ENCODE measurements at regions not wholly inside any gene's neighbourhood (a gene's known extent, or its start where the extent isn't known, plus 50 kb on each side); places are given as distances from the start of the nearest gene placed in this dataset.

DNA sequence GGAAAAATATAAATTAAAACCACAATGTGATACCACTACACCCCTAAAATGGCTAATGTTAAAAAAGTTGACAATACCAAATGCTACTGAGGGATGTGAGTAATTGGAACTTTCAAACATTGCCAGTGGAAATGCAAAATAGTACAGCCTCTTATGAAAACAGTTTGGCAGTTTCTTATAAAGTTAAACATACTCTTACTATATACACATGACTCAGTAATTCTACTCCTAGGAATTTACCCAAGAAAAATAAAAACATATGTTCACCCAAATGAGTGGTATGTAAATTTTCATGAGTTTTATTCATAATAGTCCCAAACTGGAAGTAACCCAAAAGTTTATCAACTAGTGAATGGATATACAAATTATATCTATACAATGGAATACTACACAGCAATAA lies 228.0 kb downstream of the CYP26B1 start:
- H3K9me2 ChIP-seq (replicated peaks; ENCODE audit: insufficient read depth, low read length) = no peaks in the 10 kb centered on the region
- no peaks in the 10 kb centered on the region for H3K27me3 ChIP-seq (replicated peaks; ENCODE audit: insufficient read depth, low read length)
- no peak overlapping the region for H3K9ac ChIP-seq (ENCODE audit: low read length)
- no peak for DNase-seq
- TF ChIP-seq, protein P1, sequence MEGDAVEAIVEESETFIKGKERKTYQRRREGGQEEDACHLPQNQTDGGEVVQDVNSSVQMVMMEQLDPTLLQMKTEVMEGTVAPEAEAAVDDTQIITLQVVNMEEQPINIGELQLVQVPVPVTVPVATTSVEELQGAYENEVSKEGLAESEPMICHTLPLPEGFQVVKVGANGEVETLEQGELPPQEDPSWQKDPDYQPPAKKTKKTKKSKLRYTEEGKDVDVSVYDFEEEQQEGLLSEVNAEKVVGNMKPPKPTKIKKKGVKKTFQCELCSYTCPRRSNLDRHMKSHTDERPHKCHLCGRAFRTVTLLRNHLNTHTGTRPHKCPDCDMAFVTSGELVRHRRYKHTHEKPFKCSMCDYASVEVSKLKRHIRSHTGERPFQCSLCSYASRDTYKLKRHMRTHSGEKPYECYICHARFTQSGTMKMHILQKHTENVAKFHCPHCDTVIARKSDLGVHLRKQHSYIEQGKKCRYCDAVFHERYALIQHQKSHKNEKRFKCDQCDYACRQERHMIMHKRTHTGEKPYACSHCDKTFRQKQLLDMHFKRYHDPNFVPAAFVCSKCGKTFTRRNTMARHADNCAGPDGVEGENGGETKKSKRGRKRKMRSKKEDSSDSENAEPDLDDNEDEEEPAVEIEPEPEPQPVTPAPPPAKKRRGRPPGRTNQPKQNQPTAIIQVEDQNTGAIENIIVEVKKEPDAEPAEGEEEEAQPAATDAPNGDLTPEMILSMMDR (IDR thresholded peaks at IDR 0.05; ENCODE audit: low read length) = no peak
- TF ChIP-seq EZH2phosphoT487 (IDR thresholded peaks at IDR 0.05; ENCODE audit: low read length) = no peak
- TF ChIP-seq EZH2 (optimal IDR thresholded peaks at IDR 0.05; ENCODE audit: low read depth, low read length) = no peak
- no peak overlapping the region for H3K4me2 ChIP-seq (ENCODE audit: low read depth, low read length)
- no peaks in the 10 kb centered on the region for H3K79me2 ChIP-seq (ENCODE audit: low read length)
- H2AFZ ChIP-seq (ENCODE audit: low read length) = no peak overlapping the region
- H3K9me3 ChIP-seq (replicated peaks; ENCODE audit: insufficient read depth, low read length) = no peaks in the 10 kb centered on the region
- no peaks in the 10 kb centered on the region for H3K36me3 ChIP-seq (replicated peaks; ENCODE audit: insufficient read depth, low read length)
- H3K27ac ChIP-seq (ENCODE audit: low read length) = no peak overlapping the region
- H3K4me3 ChIP-seq (ENCODE audit: low read length) = no peak overlapping the region
- H3F3A ChIP-seq (ENCODE audit: insufficient read depth, low read length) = no peaks in the 10 kb centered on the region
- H4K20me1 ChIP-seq (ENCODE audit: insufficient read depth, low read length) = no peaks in the 10 kb centered on the region
- H3K4me1 ChIP-seq (ENCODE audit: low read length) = no peaks in the 10 kb centered on the region

DNA sequence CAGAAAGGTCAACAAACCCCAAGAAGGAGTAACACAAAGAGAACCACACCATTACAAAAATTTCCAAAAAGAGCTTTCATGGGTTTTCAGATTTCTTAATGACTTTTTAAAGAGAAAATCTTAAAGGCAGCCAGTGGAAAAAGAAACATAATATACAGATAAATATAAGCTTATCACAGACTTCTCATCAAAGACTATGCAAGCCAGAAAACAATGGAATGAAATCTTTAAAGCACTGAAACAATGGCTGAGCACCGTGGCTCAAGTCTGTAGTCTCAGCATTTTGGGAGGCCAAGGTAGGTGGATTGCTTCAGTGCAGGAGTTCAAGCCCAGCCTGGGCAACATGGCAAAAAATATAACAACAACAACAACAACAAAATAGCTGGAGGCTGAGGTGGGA lies 237.4 kb downstream of the CYP26B1 start:
- Histone ChIP-seq H3K27ac (ENCODE audit: low read length) (no peak overlapping the region), H2AFZ (ENCODE audit: low read length) (no peak overlapping the region), H3K4me2 (ENCODE audit: low read depth, low read length) (no peak overlapping the region), H3K9me3 (replicated peaks; ENCODE audit: insufficient read depth, low read length) (0 out of 2 replicates have a peak, but pooled peaks cover 3% of the 10 kb centered on the region), H3F3A (ENCODE audit: insufficient read depth, low read length) (no peaks in the 10 kb centered on the region), H3K36me3 (replicated peaks; ENCODE audit: insufficient read depth, low read length) (no peaks in the 10 kb centered on the region), H3K9me2 (replicated peaks; ENCODE audit: insufficient read depth, low read length) (no peaks in the 10 kb centered on the region), H4K20me1 (ENCODE audit: insufficient read depth, low read length) (no peaks in the 10 kb centered on the region), H3K4me1 (ENCODE audit: low read length) (no peaks in the 10 kb centered on the region), H3K27me3 (replicated peaks; ENCODE audit: insufficient read depth, low read length) (no peaks in the 10 kb centered on the region), H3K79me2 (ENCODE audit: low read length) (no peaks in the 10 kb centered on the region), H3K9ac (ENCODE audit: low read length) (no peak overlapping the region), H3K4me3 (ENCODE audit: low read length) (no peak overlapping the region)
- DNase-seq = no peak
- TF ChIP-seq EZH2 (optimal IDR thresholded peaks at IDR 0.05; ENCODE audit: low read depth, low read length) = no peak
- no peak for TF ChIP-seq EZH2phosphoT487 (IDR thresholded peaks at IDR 0.05; ENCODE audit: low read length)
- TF ChIP-seq, protein P1 (IDR thresholded peaks at IDR 0.05; ENCODE audit: low read length) = no peak

DNA sequence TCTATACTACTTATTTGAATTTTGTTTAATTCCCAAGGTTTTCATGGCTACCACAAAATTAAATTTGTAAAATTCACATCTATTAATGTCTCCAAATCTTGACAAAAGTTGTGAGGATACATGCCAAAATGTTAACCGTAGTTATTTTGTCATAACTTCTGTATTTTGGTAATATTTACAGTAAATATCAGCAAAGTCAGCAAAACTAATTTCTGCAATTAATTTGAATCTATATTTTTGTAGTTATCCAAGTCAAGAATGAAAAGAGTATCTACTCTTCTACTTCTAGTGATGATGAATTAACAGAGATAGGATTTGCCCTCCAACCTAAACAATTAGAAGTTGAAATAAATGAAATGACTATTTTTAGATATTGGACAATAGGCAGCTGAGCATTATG lies 238.9 kb downstream of the CYP26B1 start:
- H3K27ac ChIP-seq (ENCODE audit: low read length) = no peak overlapping the region
- H3K79me2 ChIP-seq (ENCODE audit: low read length) = no peaks in the 10 kb centered on the region
- H3K4me3 ChIP-seq (ENCODE audit: low read length) = no peak overlapping the region
- H3F3A ChIP-seq (ENCODE audit: insufficient read depth, low read length) = no peaks in the 10 kb centered on the region
- H2AFZ ChIP-seq (ENCODE audit: low read length) = no peak overlapping the region
- H4K20me1 ChIP-seq (ENCODE audit: insufficient read depth, low read length) = no peaks in the 10 kb centered on the region
- H3K4me2 ChIP-seq (ENCODE audit: low read depth, low read length) = no peak overlapping the region
- TF ChIP-seq, protein P1 (IDR thresholded peaks at IDR 0.05; ENCODE audit: low read length) = no peak
- TF ChIP-seq EZH2phosphoT487 (IDR thresholded peaks at IDR 0.05; ENCODE audit: low read length) (no peak), EZH2 (optimal IDR thresholded peaks at IDR 0.05; ENCODE audit: low read depth, low read length) (no peak)
- DNase-seq = no peak
- H3K9ac ChIP-seq (ENCODE audit: low read length) = no peak overlapping the region
- no peaks in the 10 kb centered on the region for H3K9me2 ChIP-seq (replicated peaks; ENCODE audit: insufficient read depth, low read length)
- no peaks in the 10 kb centered on the region for H3K4me1 ChIP-seq (ENCODE audit: low read length)
- 0 out of 2 replicates have a peak, but pooled peaks cover 3% of the 10 kb centered on the region for H3K9me3 ChIP-seq (replicated peaks; ENCODE audit: insufficient read depth, low read length)
- H3K36me3 ChIP-seq (replicated peaks; ENCODE audit: insufficient read depth, low read length) = no peaks in the 10 kb centered on the region
- no peaks in the 10 kb centered on the region for H3K27me3 ChIP-seq (replicated peaks; ENCODE audit: insufficient read depth, low read length)

Data from MM.1S (cell line).